ENCODE measurements at regions not wholly inside any gene's neighbourhood (a gene's known extent, or its start where the extent isn't known, plus 50 kb on each side); places are given as distances from the start of the nearest gene placed in this dataset.
A peak's percentile ranks its signal among the peaks of the same experiment; 100 is the strongest.
"Not testable (repeated sequence)": the region's sequence is repeated elsewhere in the genome, so short reads cannot be mapped to it uniquely, and the experiment has no call there.

DNA sequence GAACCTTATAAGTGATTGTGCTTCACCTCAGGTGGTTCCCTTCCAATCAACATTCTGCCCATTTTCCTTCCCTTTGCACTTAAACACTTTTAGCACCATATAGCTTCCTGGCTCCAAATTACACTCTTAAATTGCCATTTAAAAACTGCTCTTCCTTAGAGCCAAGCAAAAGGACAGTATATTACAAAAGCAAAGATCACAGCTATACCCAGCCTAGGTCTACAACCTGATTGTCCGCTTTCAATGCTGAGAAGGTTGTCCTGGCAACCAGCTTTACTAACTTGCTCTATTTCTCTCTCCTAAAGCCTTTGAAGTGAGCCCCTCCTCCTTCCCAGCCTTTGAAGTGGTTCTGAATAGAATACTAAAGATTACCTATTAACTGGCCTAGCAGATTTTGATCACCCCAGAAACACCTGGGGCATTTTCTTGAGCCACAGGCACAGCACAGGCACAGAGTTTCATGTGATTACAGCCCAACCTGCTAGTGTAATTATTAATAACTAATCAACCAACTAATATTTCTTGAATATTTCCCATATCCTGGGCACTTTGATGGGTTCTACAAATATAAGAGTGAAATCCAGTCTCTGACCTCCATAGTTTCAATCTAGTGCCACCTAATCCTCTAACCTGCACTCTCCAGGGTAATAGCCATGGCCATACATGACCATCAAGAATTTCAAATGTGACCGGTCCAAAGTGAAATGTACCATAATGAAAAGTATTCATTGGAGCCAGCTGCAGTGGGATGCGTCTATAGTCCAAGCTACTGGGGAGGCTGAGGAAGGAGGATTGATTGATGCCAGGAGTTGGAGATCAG is 63.6 kb upstream of the TRIM24 start:
- no peak overlapping the region for H3K27ac ChIP-seq

DNA sequence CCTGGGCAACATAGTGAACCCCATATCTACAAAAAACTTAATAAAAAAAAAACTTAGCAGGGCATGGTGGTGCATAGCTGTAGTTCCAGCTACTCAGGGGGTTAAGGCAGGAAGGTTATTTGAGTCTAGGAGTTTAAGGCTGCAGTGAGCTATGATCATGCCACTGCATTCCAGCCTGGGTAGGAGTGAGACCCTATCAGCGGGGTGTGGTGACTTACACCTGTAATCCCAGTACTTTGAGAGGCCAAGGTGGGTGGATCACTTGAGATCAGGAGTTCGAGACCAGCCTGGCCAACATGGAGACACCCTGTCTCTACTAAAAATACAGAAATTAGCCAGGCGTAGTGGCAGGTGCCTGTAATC is 63.0 kb upstream of the TRIM24 start:
- not testable (repeated sequence) for H3K27ac ChIP-seq, H3K4me3 ChIP-seq

More for the DNA sequence above, 63.6 kb upstream of the TRIM24 start:
- no peak overlapping the region for H3K4me3 ChIP-seq

GRCh38 chr7:138398857-138399256 is 61.2 kb upstream of the TRIM24 start:
- Histone ChIP-seq H3K27ac (no peak overlapping the region), H3K4me3 (no peak overlapping the region)

GRCh38 chr7:138400400-138400886 is 59.6 kb upstream of the TRIM24 start:
- H3K27ac ChIP-seq: no peak overlapping the region

GRCh38 chr7:138402749-138403148 is 57.3 kb upstream of the TRIM24 start:
- Histone ChIP-seq H3K4me3 (no peak overlapping the region), H3K27ac (no peak overlapping the region)

More at GRCh38 chr7:138400400-138400886, 59.6 kb upstream of the TRIM24 start:
- no peak overlapping the region for H3K4me3 ChIP-seq

- no peak overlapping the region for H3K27ac ChIP-seq
These were observed 54.6 kb upstream of the TRIM24 start for GRCh38 chr7:138405496-138405895.

DNA sequence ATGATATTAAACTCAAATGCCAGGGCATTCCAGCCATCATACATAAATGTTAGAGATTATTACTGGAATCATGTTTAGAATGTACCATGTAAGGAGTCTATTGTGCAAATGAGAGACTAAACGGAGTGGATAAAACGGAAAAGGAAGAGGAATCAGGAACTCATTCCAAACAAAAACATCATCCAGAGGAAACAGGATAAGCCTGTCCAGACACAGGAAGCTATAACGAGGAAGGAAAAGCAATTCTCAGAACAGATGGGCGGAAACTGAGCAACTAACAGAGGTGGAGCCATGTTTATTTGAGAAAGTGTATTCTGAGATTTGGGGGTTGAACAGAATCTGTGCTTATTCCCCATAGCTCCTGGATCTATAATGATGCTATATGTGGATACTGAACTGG is 52.3 kb upstream of the TRIM24 start:
- peak overlapping the region in 1 of 21 experiments; percentile 3 for H3K27ac ChIP-seq

More at GRCh38 chr7:138405496-138405895, 54.6 kb upstream of the TRIM24 start:
- H3K4me3 ChIP-seq: no peak overlapping the region

More for the DNA sequence above, 52.3 kb upstream of the TRIM24 start:
- H3K4me3 ChIP-seq: no peak overlapping the region

Data from skin epidermis (tissue), 12 donors.